Lower lobe of right lung (tissue), 2 donors: ENCODE measurements at regions not wholly inside any gene's neighbourhood (a gene's known extent, or its start where the extent isn't known, plus 50 kb on each side); places are given as distances from the start of the nearest gene placed in this dataset.

Experiments used
- ATAC-seq, 2 donors: fragments of 200-7000 bp; cut with Tn5 transposase; one replicate each; pipeline ENCODE4 v1.9.1; 2020 to 2022; ENCODE audit warnings: mild to moderate bottlenecking in 2 of 2, moderate library complexity in 2 of 2
- DNase-seq: peaks from one replicate; pipeline ENCODE4 v3.0.0-alpha.2; 2020
- H3K27ac ChIP-seq: fragments of 200-600 bp; one replicate; pipeline ENCODE4 v1.8.0; 2022
- H3K27me3 ChIP-seq: fragments of 200-600 bp; one replicate; pipeline ENCODE4 v1.8.0; 2022; ENCODE audit warnings: low read depth
- H3K36me3 ChIP-seq: fragments of 200-600 bp; one replicate; pipeline ENCODE4 v1.8.0; 2022; ENCODE audit warnings: mild to moderate bottlenecking
- H3K4me1 ChIP-seq: fragments of 200-600 bp; one replicate; pipeline ENCODE4 v1.8.0; 2022
- H3K4me3 ChIP-seq: fragments of 200-600 bp; one replicate; pipeline ENCODE4 v1.8.0; 2022; ENCODE audit warnings: mild to moderate bottlenecking
- H3K9me3 ChIP-seq: fragments of 200-600 bp; one replicate; pipeline ENCODE4 v1.8.0; 2022
- intact Hi-C: fragments of 100-400 bp; cut with DNase I; formaldehyde crosslinking; loops from one replicate; pipeline ENCODE4 v1.11.0; 2022
- TF ChIP-seq, protein P1 (sequence below): fragments of 200-600 bp; IDR thresholded peaks from one replicate; pipeline ENCODE4 v1.8.0; 2022; ENCODE audit warnings: antibody characterized with exemption, mild to moderate bottlenecking
- donor health status: DM: no; HTN: yes; CAD: no; lungs with severe emphysema.

DNA sequence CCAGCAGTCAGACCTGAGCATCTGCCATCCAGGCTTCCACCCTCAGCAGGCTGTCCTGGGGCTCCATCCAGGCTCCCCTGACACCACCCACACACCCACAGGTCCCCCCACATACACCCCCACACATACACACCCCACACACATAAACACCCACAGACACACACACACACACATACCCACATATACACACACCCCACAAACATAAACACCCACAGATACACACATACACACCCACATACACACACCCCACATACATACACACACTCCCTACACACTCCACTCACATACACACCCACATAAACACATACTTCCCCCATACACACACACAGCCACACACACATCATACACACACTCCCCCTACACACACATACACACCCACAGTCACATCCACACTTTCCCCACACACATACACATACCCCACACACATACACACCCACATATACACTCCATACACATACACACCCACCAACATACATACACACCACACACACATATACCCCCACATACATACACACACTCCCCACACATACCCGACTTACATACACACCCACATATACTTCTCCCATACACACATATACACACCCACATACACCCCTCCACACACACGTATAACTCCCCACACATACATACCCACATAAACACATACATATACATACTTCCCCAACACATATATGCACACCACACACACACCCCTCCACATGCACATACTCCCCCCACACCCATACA, 183.3 kb upstream of the ETAA1 start:
- TF ChIP-seq, protein P1, sequence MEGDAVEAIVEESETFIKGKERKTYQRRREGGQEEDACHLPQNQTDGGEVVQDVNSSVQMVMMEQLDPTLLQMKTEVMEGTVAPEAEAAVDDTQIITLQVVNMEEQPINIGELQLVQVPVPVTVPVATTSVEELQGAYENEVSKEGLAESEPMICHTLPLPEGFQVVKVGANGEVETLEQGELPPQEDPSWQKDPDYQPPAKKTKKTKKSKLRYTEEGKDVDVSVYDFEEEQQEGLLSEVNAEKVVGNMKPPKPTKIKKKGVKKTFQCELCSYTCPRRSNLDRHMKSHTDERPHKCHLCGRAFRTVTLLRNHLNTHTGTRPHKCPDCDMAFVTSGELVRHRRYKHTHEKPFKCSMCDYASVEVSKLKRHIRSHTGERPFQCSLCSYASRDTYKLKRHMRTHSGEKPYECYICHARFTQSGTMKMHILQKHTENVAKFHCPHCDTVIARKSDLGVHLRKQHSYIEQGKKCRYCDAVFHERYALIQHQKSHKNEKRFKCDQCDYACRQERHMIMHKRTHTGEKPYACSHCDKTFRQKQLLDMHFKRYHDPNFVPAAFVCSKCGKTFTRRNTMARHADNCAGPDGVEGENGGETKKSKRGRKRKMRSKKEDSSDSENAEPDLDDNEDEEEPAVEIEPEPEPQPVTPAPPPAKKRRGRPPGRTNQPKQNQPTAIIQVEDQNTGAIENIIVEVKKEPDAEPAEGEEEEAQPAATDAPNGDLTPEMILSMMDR: no peak
- ATAC-seq: peak; percentile 23 to 37
- Histone ChIP-seq H3K36me3 (no peaks in the 10 kb centered on the region), H3K27me3 (no peaks in the 10 kb centered on the region), H3K4me3 (no peak overlapping the region), H3K4me1 (no peaks in the 10 kb centered on the region), H3K9me3 (no peaks in the 10 kb centered on the region), H3K27ac (no peak overlapping the region)
- intact Hi-C loops: no loop called here
- DNase-seq: no peak

GRCh38 chr2:67214585-67215185, 182.4 kb upstream of the ETAA1 start:
- DNase-seq (no peak), ATAC-seq (peak in 1 of 2 donors; percentile 46)
- H3K27ac ChIP-seq: no peak overlapping the region
- H3K36me3 ChIP-seq: no peaks in the 10 kb centered on the region
- H3K27me3 ChIP-seq: no peaks in the 10 kb centered on the region
- H3K9me3 ChIP-seq: no peaks in the 10 kb centered on the region
- intact Hi-C loops: no loop called here
- TF ChIP-seq, protein P1: no peak
- H3K4me3 ChIP-seq: no peak overlapping the region
- no peaks in the 10 kb centered on the region for H3K4me1 ChIP-seq

DNA sequence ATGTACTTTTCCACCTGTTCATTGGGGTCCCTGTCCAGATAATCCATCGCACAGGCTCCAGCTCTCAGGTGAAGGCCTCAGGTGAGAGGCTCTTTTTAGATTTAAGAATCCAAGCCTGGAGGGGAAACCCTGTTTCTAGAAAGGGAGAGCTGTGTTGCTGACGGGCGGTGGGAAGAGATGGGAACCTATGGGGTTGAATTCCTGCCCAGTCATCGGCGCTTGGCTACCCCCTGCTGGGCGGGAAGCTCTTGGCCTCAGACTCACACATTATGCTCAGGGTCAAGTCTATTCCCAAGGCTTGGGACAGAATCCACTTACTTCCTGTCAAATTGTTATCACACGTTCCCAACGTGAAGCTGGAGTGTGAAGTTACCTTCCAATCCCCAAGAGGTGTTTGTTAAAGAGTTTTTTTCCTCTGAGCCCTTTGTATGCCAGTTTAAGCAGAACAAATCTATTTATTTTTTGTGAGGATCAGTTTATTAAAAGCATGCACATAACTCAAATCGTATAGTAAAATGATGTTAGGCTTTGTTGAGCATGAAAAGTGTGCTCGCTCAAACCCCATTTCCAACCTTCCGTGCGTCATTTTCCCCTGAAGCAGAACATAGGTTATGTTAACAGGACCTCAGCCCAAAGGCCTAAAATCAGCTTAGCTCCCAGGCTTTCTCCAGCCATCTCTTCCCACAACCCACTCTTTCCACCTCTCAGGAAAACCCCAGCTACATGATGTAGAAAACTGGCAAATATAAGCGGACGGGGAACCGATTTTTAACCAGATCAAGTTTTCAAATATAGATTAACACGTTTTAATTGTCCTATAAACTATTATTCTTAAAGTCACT, 181.7 kb upstream of the ETAA1 start:
- Histone ChIP-seq H3K4me1 (no peaks in the 10 kb centered on the region), H3K9me3 (no peaks in the 10 kb centered on the region), H3K27me3 (no peaks in the 10 kb centered on the region), H3K4me3 (no peak overlapping the region), H3K27ac (no peak overlapping the region), H3K36me3 (no peaks in the 10 kb centered on the region)
- ATAC-seq (peak; percentile 57 to 82), DNase-seq (peak; percentile 54)
- TF ChIP-seq, protein P1: peak; percentile 48
- intact Hi-C loops: no loop called here

GRCh38 chr2:67216103-67216502, 181.0 kb upstream of the ETAA1 start:
- intact Hi-C loops: no loop called here
- TF ChIP-seq, protein P1: no peak
- H3K9me3 ChIP-seq: no peaks in the 10 kb centered on the region
- H3K36me3 ChIP-seq: no peaks in the 10 kb centered on the region
- no peak overlapping the region for H3K4me3 ChIP-seq
- DNase-seq (no peak), ATAC-seq (no peak)
- H3K4me1 ChIP-seq: no peaks in the 10 kb centered on the region
- H3K27ac ChIP-seq: no peak overlapping the region
- H3K27me3 ChIP-seq: no peaks in the 10 kb centered on the region

DNA sequence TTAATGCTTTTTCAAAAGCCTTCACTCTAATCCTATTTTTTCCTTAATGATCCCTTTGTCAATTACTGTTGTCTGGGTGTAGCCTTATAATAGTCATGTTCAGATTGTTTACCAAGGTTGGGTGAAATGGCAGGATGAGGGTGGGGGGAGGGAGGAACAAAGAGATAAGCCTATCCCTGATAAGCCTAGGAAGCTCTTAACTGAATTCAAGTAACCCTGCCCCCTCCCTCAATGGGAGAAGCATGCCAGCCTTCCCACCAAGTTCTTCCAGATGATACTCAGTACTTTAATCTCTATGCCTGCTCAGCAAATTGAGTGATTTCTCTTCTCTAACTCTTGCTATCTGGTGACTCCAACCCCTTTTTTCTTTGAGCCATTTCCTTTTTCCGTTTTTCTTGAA, 180.3 kb upstream of the ETAA1 start:
- no peaks in the 10 kb centered on the region for H3K36me3 ChIP-seq
- no peak overlapping the region for H3K4me3 ChIP-seq
- ATAC-seq (no peak), DNase-seq (no peak)
- no peak overlapping the region for H3K27ac ChIP-seq
- no peaks in the 10 kb centered on the region for H3K9me3 ChIP-seq
- intact Hi-C loops: no loop called here
- TF ChIP-seq, protein P1: no peak
- no peaks in the 10 kb centered on the region for H3K4me1 ChIP-seq
- H3K27me3 ChIP-seq: no peaks in the 10 kb centered on the region
